Jurkat, Clone E6-1 (cell line): ENCODE measurements at regions not wholly inside any gene's neighbourhood (a gene's known extent, or its start where the extent isn't known, plus 50 kb on each side); places are given as distances from the start of the nearest gene placed in this dataset.
"Not testable (repeated sequence)": the region's sequence is repeated elsewhere in the genome, so short reads cannot be mapped to it uniquely, and the experiment has no call there.

Experiments
- DNase-seq: peaks from one replicate; pipeline ENCODE4 v3.0.0-alpha.2; 2011; ENCODE audit warnings: low read depth, low spot score
- H3K4me3 ChIP-seq: 2 replicates; pipeline ENCODE4 v1.5.1; 2011; ENCODE audit warnings: mild to moderate bottlenecking, low read length, control low read depth, moderate library complexity

DNA sequence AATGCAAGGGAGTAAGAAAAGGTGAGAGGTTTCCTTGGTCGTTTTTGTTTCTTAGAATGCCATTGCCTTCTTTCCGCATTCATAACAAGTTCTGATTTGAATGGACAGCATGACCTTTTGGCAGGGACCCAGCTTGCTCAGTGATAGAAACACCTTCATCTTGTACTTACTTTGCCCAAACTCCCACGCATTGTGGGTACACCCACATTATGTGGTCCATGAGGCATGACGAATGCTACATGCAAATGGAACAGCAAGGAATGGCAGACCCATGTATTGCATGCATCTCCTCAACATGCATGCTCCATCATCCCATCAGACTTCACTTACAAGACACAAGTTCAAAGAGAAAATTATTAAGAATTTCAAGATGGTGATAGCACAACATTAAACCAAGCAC is 102.8 kb downstream of the CDC7 start:
- DNase-seq = no peak
- H3K4me3 ChIP-seq = no peak overlapping the region

DNA sequence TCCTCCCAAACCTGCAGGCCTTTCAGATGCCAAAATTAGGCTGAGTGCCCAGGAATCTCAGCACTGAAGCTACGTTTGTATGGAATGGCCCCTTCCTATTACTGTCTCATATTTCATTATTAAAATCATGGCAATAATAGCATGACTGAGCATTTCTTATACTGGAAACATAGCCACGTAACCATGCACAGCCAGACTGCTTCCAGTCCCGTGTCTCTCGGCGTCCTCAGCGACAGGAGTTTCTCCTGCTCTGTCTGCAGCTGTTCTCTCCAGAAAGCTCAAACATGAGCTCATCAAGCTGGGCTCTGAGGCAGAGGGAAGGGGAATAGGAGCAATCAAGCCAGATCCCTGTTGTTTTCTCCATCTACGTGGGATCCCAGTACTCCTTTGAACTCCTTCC is 104.0 kb downstream of the CDC7 start:
- H3K4me3 ChIP-seq = no peak overlapping the region

DNA sequence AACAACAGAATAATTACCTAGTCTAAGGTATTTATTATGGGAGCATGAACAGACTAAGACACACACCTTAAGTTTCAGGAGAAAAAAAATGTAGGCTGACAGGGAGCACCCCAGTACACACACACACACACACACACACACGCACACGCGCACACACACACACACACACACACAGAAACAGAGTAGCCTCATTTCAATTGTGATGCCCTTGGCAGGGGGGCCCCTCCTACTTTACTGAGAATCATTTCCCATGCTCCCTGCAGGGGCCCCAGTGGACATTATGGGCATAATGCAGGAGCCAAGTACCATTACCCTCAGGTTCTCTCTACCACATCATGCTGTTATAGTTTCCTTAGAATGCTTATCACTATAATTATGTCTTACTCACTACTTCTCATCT is 104.9 kb downstream of the CDC7 start:
- DNase-seq = no peak
- no peak overlapping the region for H3K4me3 ChIP-seq

More for the DNA sequence above, 104.0 kb downstream of the CDC7 start:
- no peak for DNase-seq

DNA sequence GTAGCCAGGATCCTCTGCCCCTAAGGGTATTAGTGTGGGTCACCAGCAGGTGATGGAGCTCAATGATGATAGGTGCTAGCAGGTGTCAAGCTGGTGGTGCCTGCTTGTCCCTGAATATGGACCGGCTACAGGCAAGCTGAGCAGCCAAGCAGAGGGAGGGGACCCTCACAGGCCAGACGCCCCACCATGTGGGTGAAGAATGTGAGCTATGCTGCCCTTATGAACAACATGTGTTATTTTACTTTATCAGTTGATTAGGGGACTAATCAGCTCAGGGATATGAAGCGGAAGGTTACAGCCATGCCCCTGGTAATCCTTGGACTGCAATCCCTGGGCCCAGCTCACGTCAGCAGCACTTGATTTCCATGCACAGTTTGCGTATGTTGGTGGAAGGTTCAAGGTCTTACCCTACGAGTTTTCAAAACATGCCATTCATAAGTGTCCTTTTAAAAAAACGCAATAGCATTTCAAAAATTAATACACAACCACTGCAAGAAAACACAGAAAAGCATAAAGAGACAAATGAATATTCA is 106.0 kb downstream of the CDC7 start:
- H3K4me3 ChIP-seq = no peak overlapping the region
- DNase-seq = no peak

DNA sequence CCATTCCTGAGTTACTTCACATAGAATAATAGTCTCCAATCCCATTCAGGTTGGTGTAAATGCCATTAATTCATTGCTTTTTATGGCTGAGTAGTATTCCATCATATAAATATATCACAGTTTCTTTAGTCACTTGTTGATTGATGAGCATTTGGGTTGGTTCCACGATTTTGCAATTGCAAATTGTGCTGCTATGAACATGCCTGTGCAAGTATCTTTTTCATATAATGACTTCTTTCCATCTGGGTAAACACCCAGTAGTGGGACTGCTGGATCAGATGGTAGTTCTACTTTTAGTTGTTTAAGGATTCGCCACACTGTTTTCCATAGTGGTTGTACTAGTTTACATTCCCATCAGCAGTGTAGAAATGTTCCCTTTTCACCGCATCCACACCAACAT is 107.0 kb downstream of the CDC7 start:
- DNase-seq, H3K4me3 ChIP-seq: not testable (repeated sequence)

DNA sequence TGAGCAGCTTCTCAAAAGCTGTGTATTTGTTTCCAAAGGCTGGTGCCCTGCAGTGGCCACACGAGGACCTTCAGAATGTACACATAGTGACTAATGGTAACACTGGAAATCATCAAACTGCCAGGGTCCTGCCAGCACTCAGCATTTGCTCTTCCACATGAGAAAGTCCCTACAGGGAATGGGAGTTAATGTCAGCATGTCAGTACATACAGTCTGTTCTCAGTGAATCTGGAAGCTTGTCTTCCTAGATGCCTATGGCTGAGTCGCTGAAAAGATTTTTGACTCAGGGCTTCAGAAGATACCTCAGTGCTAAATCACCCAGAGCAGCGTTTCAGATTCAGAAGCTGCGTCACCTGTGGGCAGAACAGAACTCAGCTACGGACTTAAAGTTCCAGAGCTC is 108.2 kb downstream of the CDC7 start:
- no peak overlapping the region for H3K4me3 ChIP-seq
- no peak for DNase-seq

DNA sequence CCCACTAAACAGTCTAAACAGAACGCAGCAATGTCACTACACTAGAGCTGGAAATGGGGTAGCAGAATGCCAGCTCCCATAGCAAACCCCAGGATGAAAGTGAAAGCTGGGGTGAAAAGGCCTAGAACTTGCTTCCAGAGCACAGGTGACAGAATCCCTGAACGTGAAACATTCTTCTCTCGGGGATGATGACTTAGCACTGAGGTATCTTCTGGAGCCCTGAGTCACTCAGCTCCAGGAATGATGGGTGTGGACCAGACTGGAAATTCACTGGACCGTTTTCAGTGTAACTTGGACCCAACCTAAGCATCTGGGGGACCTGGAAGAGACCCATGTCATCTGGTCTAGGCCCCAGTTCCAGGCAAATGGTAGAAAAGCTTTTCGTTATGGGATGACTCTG is 108.9 kb downstream of the CDC7 start:
- DNase-seq = no peak
- no peak overlapping the region for H3K4me3 ChIP-seq

DNA sequence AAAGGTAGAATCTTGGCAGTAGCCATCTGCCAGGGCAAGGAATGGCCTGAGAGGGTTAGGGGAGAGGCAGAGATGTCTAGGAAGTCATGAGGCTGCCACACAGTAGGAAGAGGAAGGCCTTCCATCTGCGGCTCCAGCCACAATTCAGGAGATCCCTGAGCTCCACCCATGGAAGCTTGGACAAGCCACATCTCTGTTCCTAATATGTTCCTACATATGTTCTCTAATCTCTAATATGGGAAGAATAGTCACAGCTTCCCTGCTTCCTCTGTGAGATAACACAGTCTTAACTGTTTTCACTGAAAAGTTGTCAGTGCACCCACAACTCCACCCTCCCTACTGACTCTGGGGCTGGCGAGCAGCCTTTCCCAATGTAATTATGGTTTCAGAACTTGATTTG is 109.5 kb downstream of the CDC7 start:
- H3K4me3 ChIP-seq = no peak overlapping the region

DNA sequence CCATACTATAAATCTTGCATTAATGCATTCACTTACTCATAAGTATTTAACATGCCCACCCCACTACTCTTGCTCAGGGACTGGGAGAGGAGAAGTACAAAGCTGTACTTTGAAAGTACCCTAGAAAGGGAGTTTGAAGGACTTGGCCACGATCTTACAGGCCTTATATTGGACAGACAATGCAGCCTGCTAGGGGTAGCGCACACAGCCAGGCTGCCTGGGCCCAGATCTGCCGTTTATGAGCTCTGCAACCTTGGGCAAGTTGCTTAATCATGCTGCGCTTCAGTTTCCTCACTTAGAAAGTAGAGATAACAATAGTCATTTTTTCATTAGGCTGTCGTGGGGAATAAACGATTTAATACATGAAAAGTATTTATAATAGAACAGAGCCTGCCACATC is 110.1 kb downstream of the CDC7 start:
- no peak for DNase-seq
- H3K4me3 ChIP-seq = no peak overlapping the region

More for the DNA sequence above, 109.5 kb downstream of the CDC7 start:
- DNase-seq = no peak

DNA sequence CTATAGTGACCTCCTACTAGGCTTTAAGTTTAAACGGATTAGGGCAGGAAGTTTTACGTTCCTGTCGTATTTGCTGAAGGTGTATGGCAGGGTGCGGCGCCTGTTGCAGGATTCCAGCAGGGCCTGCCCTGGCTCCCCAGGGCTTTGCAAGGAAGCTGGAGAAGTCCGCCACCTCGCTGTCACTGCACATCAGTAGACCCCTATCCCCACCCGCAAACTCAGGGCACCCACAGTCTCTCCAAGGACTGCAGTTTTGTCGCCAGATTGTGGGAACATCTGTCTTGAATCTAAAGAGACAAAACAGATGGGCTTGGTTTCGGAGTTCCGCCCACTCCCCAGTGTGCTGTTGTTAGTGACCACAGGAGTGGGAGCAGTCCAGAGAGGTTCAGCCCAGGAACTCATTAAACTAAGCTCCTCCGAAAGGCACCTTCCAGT is 110.8 kb downstream of the CDC7 start:
- no peak overlapping the region for H3K4me3 ChIP-seq
- no peak for DNase-seq

DNA sequence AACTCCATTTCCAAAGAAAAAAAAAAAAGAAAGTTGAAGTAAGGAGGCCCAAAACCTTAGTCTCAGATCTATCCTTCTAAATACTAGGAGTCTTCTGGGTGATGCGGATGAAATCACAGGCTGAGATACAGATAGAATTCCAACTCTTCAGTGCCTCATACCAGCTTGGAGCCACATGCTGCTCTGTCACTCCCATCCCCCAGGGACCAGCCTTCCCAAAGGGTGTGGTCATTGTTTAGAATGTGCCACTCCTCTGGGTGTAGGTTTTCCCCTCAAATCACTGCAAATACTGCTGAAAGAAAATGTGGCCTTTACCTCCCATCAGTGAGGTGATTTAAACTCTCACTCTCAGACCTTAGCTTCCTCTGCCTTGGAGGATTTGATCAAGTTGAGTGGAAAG is 112.9 kb downstream of the CDC7 start:
- no peak overlapping the region for H3K4me3 ChIP-seq
- no peak for DNase-seq

DNA sequence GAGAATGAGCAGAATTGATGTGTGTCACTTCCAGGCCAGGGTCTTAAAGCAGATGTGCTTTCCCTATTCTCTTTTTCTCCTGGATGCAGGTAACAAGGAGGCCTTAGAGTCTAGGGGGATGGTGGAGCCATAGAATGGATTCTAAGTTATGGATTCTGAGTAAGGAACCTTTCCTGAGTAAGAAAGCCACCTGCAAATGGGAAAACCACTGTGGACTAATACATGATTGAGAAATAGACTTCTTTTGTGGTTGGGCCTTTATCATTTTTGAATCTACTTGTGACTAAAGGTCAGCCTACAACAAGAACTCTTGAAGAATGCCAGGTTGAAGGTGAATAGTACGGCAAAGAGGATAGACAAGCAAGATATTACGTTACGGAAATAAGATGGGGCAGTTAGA is 116.1 kb downstream of the CDC7 start:
- DNase-seq = no peak
- no peak overlapping the region for H3K4me3 ChIP-seq

DNA sequence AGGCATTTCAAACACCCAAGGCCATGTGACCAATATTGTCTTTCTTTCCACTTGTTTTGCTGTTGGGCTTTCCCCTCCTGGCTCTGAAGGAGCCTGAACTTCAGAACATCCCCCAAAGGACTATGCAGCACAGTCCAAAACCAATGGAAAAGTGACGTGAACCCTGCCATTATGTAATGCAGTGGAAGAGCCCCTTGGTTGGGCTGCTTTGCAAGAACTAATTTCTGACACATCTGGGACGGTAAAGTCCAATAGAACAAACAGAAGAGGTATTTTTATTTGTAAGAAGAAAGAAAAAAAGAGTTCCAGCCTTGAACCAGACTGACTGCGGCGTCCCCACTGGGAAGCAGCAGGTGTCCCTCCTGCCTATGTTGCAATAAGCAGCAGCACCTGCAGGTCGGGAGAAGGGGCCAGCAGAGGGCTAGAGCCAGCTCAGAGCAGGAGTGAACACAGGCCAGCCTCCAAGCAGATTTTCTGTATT is 116.7 kb downstream of the CDC7 start:
- no peak overlapping the region for H3K4me3 ChIP-seq
- DNase-seq = no peak

DNA sequence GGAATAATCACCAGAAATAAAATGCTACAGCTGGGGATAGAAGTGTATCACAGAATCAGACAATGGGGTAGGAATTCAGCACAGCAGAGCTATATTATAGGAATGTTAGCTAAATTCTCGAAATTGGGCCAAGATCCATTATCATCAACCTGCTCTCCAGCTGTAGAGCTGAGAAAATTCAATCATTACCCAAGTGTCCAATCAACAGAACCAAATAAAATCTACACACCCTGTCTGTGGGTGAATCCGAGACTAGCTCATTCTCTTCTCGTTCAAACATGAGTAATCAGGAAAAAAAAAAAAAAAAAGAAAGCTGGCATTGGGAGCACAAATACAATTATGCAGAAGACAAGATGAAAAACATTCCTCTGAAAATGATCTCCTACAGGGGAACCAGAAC is 119.2 kb downstream of the CDC7 start:
- H3K4me3 ChIP-seq = no peak overlapping the region
- no peak for DNase-seq

DNA sequence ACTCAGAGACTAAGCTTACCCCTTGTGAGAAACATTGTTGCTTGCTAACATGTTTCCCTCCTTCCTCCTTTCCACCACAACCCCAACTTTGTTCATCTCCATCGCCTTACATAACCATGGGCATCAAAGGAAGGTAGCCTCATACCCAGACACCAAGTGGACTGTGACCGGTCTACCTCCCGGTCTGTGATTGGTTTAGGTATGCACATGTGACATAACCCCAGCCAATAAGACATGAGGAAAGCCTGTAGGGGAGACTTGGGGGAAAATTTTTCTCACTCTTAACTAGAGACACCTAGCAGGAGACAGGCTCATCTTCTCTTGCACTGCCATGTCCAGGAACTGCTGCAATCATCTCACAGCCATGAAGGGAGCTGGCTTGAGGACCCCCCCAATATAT is 120.7 kb downstream of the CDC7 start:
- no peak for DNase-seq
- H3K4me3 ChIP-seq = no peak overlapping the region

DNA sequence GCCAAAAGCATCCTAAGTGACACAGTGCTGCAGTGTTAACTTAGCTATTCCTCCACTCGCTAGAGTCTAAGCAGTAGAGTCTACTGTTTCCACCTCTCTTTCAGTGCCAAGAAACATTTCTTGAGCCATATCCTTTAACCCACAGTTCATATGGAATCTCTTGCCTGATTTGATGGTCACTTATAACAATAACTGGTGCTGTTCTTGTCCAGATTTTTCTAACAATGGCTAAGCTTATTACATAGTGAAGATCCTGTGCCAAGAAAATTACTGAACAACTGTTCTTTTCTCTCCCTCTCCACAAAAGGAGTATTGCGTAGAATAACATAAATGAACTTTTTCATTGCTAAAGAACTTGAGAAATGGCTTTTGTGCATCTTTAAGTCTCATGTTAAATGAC is 121.3 kb downstream of the CDC7 start:
- no peak overlapping the region for H3K4me3 ChIP-seq
- no peak for DNase-seq

DNA sequence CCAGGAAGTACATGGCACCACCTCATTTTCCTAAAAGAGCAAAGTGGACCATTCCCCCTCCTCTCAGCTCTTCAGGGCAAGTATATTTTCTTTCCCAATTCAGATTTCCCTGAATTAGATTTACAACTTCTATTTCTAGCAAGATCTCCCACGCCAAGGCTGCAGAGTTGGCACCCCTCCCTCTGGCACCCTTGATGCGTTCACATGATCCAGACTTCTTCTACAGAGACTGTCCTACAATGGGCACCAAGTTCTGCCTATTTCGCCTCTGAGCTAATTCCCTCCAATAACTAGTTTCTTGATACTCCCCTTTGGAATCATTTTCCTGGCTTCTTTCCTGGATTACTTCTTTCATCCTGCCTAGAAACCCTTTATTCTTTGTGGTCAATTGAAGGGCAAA is 122.0 kb downstream of the CDC7 start:
- H3K4me3 ChIP-seq = no peak overlapping the region
- DNase-seq = no peak

DNA sequence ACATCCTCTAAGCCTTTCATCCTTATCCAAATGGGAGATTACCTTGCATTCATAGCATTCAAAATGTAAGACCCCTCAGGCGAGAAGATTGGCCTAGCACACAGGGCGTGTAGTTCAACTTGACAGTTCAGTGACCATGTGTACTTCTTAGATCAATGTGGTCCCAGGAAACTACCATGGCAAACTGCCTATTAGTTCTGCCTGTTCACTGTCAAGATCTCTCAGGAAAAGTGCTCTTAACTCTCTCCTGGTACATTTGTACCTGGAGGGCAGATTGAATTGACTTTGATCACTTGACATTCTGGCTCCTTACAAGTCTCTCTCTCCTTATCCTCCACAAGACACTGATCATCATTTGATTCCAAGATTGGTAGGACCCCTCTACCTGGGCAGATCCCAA is 122.4 kb downstream of the CDC7 start:
- DNase-seq = no peak
- H3K4me3 ChIP-seq = no peak overlapping the region

DNA sequence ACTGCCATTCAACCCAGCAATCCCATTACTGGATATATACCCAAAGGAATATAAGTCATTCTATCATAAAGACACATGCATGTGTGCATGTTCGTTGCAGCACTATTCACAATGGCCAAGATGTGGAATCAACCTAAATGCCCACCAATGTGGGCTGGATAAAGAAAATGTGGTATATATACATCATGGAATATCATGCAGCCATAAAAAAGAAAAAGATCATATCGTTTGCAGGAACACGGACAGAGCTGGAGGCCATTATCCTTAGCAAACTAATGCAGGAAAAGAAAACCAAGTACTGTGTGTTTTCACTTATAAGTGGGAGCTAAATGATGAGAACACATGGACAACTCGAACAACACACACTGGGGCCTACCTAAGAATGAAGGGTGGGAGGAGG is 123.7 kb downstream of the CDC7 start:
- no peak for DNase-seq
- H3K4me3 ChIP-seq = no peak overlapping the region
